Lower leg skin (tissue), 3 donors: ENCODE measurements at regions not wholly inside any gene's neighbourhood (a gene's known extent, or its start where the extent isn't known, plus 50 kb on each side); places are given as distances from the start of the nearest gene placed in this dataset.

Experiments
- POLR2A ChIP-seq, 2 donors: fragments of 450-650 bp; IDR thresholded peaks; one replicate each; pipeline ENCODE4 v1.6.1; 2016 to 2017; ENCODE audit warnings: antibody characterized with exemption in 2 of 2, mild to moderate bottlenecking in 1 of 2, moderate library complexity in 1 of 2
- TF ChIP-seq, protein P1 (sequence below), 3 donors: fragments of 450-650 bp; IDR thresholded peaks; one replicate each; pipeline ENCODE4 v1.5.1; 2016; ENCODE audit warnings: antibody characterized with exemption in 3 of 3, mild to moderate bottlenecking in 3 of 3, moderate library complexity in 2 of 3

DNA sequence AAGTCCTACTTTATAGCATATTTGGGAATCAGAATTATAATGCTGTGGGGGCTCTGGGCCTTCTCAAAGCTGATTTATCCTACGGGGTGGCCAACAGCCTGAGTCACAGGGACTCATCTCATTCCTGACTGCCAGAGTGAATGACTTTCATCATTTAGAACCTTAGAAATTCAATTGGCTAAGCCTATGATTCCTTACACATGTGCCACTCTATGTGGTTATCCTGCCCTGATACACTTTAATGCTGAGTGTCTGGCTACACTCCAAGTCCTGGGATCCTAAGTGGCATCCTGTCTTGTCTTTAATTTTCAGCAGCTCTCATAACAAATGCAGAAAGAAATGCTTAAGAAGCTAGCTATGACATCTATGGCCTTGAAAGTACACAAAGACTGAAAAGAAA is 75.2 kb upstream of the FREM1 start:
- TF ChIP-seq, protein P1, sequence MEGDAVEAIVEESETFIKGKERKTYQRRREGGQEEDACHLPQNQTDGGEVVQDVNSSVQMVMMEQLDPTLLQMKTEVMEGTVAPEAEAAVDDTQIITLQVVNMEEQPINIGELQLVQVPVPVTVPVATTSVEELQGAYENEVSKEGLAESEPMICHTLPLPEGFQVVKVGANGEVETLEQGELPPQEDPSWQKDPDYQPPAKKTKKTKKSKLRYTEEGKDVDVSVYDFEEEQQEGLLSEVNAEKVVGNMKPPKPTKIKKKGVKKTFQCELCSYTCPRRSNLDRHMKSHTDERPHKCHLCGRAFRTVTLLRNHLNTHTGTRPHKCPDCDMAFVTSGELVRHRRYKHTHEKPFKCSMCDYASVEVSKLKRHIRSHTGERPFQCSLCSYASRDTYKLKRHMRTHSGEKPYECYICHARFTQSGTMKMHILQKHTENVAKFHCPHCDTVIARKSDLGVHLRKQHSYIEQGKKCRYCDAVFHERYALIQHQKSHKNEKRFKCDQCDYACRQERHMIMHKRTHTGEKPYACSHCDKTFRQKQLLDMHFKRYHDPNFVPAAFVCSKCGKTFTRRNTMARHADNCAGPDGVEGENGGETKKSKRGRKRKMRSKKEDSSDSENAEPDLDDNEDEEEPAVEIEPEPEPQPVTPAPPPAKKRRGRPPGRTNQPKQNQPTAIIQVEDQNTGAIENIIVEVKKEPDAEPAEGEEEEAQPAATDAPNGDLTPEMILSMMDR (IDR thresholded peaks at IDR 0.05), result no peak
- TF ChIP-seq POLR2A (IDR thresholded peaks at IDR 0.05), result no peak
